ENCODE measurements at regions not wholly inside any gene's neighbourhood (a gene's known extent, or its start where the extent isn't known, plus 50 kb on each side); places are given as distances from the start of the nearest gene placed in this dataset.

- TF ChIP-seq, protein P1, sequence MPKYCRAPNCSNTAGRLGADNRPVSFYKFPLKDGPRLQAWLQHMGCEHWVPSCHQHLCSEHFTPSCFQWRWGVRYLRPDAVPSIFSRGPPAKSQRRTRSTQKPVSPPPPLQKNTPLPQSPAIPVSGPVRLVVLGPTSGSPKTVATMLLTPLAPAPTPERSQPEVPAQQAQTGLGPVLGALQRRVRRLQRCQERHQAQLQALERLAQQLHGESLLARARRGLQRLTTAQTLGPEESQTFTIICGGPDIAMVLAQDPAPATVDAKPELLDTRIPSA (CRISPR knock-in tag; IDR thresholded peaks at IDR 0.05; ENCODE audit: borderline replicate concordance): no peak
- TF ChIP-seq XBP1 (CRISPR knock-in tag; IDR thresholded peaks at IDR 0.05) (no peak), ZMAT3 (CRISPR knock-in tag; conservative IDR thresholded peaks at IDR 0.05) (no peak), PLRG1 (conservative IDR thresholded peaks at IDR 0.05) (no peak), BATF2 (CRISPR knock-in tag; IDR thresholded peaks at IDR 0.05) (no peak), MTF1 (CRISPR knock-in tag; IDR thresholded peaks at IDR 0.05) (no peak), ZNF737 (CRISPR knock-in tag; IDR thresholded peaks at IDR 0.05; ENCODE audit: borderline replicate concordance) (no peak), POLR2AphosphoS2 (IDR thresholded peaks at IDR 0.05; ENCODE audit: low read depth, low read length) (no peak), MAFF (IDR thresholded peaks at IDR 0.05; ENCODE audit: low read depth, low read length) (peak; percentile 74), ZNF24 (IDR thresholded peaks at IDR 0.05) (no peak), EED (CRISPR knock-in tag; IDR thresholded peaks at IDR 0.05) (no peak), ZNF687 (CRISPR knock-in tag; IDR thresholded peaks at IDR 0.05) (no peak), ZNF564 (CRISPR knock-in tag; IDR thresholded peaks at IDR 0.05) (no peak), RBFOX2 (IDR thresholded peaks at IDR 0.05; ENCODE audit: low read depth, low read length) (no peak), CCDC6 (CRISPR knock-in tag; IDR thresholded peaks at IDR 0.05) (no peak), KDM5A (IDR thresholded peaks at IDR 0.05; ENCODE audit: borderline replicate concordance, low read length) (no peak), ZBTB38 (CRISPR knock-in tag; IDR thresholded peaks at IDR 0.05) (no peak), FLYWCH1 (CRISPR knock-in tag; IDR thresholded peaks at IDR 0.05) (no peak), PBX2 (CRISPR knock-in tag; IDR thresholded peaks at IDR 0.05) (no peak), TBX2 (CRISPR knock-in tag; IDR thresholded peaks at IDR 0.05; ENCODE audit: borderline replicate concordance) (peak; percentile 86), ZNF383 (CRISPR knock-in tag; IDR thresholded peaks at IDR 0.05; ENCODE audit: borderline replicate concordance) (no peak), ZFP36L2 (CRISPR knock-in tag; IDR thresholded peaks at IDR 0.05) (no peak)
- TF ChIP-seq, protein P2, sequence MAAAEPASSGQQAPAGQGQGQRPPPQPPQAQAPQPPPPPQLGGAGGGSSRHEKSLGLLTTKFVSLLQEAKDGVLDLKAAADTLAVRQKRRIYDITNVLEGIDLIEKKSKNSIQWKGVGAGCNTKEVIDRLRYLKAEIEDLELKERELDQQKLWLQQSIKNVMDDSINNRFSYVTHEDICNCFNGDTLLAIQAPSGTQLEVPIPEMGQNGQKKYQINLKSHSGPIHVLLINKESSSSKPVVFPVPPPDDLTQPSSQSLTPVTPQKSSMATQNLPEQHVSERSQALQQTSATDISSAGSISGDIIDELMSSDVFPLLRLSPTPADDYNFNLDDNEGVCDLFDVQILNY (CRISPR knock-in tag; conservative IDR thresholded peaks at IDR 0.05): no peak
- TF ChIP-seq, protein P3, sequence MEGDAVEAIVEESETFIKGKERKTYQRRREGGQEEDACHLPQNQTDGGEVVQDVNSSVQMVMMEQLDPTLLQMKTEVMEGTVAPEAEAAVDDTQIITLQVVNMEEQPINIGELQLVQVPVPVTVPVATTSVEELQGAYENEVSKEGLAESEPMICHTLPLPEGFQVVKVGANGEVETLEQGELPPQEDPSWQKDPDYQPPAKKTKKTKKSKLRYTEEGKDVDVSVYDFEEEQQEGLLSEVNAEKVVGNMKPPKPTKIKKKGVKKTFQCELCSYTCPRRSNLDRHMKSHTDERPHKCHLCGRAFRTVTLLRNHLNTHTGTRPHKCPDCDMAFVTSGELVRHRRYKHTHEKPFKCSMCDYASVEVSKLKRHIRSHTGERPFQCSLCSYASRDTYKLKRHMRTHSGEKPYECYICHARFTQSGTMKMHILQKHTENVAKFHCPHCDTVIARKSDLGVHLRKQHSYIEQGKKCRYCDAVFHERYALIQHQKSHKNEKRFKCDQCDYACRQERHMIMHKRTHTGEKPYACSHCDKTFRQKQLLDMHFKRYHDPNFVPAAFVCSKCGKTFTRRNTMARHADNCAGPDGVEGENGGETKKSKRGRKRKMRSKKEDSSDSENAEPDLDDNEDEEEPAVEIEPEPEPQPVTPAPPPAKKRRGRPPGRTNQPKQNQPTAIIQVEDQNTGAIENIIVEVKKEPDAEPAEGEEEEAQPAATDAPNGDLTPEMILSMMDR (CRISPR knock-in tag; IDR thresholded peaks at IDR 0.05): no peak
Observed at GRCh38 chr18:48488388-48488850, 50.4 kb upstream of the CTIF start (continued).

Measured in HepG2 (cell line).